HepG2 (cell line): ENCODE measurements at regions not wholly inside any gene's neighbourhood (a gene's known extent, or its start where the extent isn't known, plus 50 kb on each side); places are given as distances from the start of the nearest gene placed in this dataset.

Experiments used
- ATAC-seq: fragments of 200-7000 bp; cut with Tn5 transposase; 3 replicates; pipeline ENCODE4 v1.9.1; 2020; ENCODE audit warnings: mild to moderate bottlenecking, moderate library complexity
- BruUV-seq: library from RNA; stranded (reverse); fragments of 400-500 nt; replicated peaks from 2 replicates; lab custom pipeline; 2021; lab: Mats Ljungman, UMichigan
- CTCF ChIA-PET: fragments of 300-600 bp; formaldehyde crosslinking; extraction: SDS; loops from one replicate; lab custom pipeline; 2021; ENCODE audit warnings: low total read pairs, inconsistent platforms, low intra/inter-chr PET ratio; lab: Yijun Ruan, JAX
- POLR2A ChIA-PET: fragments of 350-600 bp; sonication (Branson Sonifier 250); formaldehyde crosslinking; loops from one replicate; lab custom pipeline; 2020; ENCODE audit warnings: antibody characterized with exemption, inconsistent platforms; lab: Yijun Ruan, JAX
- DNase-seq: peaks from one replicate; pipeline ENCODE4 v3.0.0-alpha.2; 2015; ENCODE audit warnings: low spot score
- FAIRE-seq: peaks from 3 replicates; lab custom pipeline; 2011; peaks lifted over from hg19 to GRCh38; lab: Jason Lieb, UNC
- H2AFZ ChIP-seq: one replicate; pipeline ENCODE4 v1.6.1; 2011; ENCODE audit warnings: low read length, inconsistent platforms
- H3K27ac ChIP-seq: fragments of 300-600 bp; 3 replicates; pipeline ENCODE4 v1.8.0; 2011; ENCODE audit warnings: mixed run types, mild to moderate bottlenecking, mixed read lengths, low read length, inconsistent platforms; ENCODE audit not compliant: insufficient read depth; ENCODE audit errors: extremely low read length
- H3K27me3 ChIP-seq, 2 experiments: fragments of 200-600 bp in 1 of 2; 2 replicates in 1 of 2; 3 replicates in 1 of 2; pipeline versions ENCODE4 v1.6.0 to v1.8.0; 2011; ENCODE audit warnings: low read length in 2 of 2, mild to moderate bottlenecking in 2 of 2, moderate library complexity in 2 of 2, inconsistent platforms in 1 of 2; ENCODE audit not compliant: insufficient read depth in 2 of 2, control insufficient read depth in 1 of 2
- H3K36me3 ChIP-seq, 2 experiments: fragments of 200-600 bp in 1 of 2; replicated peaks in 1 of 2; 2 replicates in 1 of 2; 3 replicates in 1 of 2; pipeline versions ENCODE4 v1.5.1 to v1.8.0; 2011; ENCODE audit warnings: low read length in 2 of 2, inconsistent platforms in 1 of 2; ENCODE audit not compliant: insufficient read depth in 2 of 2, control insufficient read depth in 1 of 2
- H3K4me1 ChIP-seq: 2 replicates; pipeline ENCODE4 v1.5.1; 2012; ENCODE audit warnings: low read length, inconsistent platforms; ENCODE audit not compliant: insufficient read depth
- H3K4me2 ChIP-seq: 2 replicates; pipeline ENCODE4 v1.6.0; 2011; ENCODE audit warnings: low read depth, low read length, inconsistent platforms
- H3K4me3 ChIP-seq, 3 experiments: fragments of 200-600 bp in 1 of 3; sonication (generic), shearing (Covaris generic) in 1 of 3; replicated peaks in 1 of 3; 2 replicates each; pipeline ENCODE4 v1.5.1; 2011 to 2016; ENCODE audit warnings: low read length in 3 of 3, inconsistent platforms in 2 of 3, low read depth in 2 of 3, mild to moderate bottlenecking in 2 of 3, control low read depth in 1 of 3, mixed read lengths in 1 of 3; ENCODE audit not compliant: insufficient read depth in 1 of 3
- H3K79me2 ChIP-seq: one replicate; pipeline ENCODE4 v1.6.1; 2011; ENCODE audit warnings: low read length, inconsistent platforms; ENCODE audit not compliant: insufficient read depth
- H3K9ac ChIP-seq: 2 replicates; pipeline ENCODE4 v1.6.0; 2011; ENCODE audit warnings: mild to moderate bottlenecking, low read depth, low read length, inconsistent platforms; ENCODE audit not compliant: insufficient read depth
- H3K9me3 ChIP-seq: 2 replicates; pipeline ENCODE4 v1.5.1; 2012; ENCODE audit warnings: mild to moderate bottlenecking, low read length
- H4K20me1 ChIP-seq: 2 replicates; pipeline ENCODE4 v1.6.0; 2011; ENCODE audit warnings: inconsistent platforms, mild to moderate bottlenecking, low read length, moderate library complexity; ENCODE audit not compliant: insufficient read depth
- MAFF ChIP-seq: IDR thresholded peaks from 2 replicates; pipeline ENCODE4 v1.6.1; 2011; ENCODE audit warnings: low read depth, low read length, improper control_type of control experiment
- MAFK ChIP-seq, 2 experiments: IDR thresholded peaks in 1 of 2; conservative IDR thresholded peaks in 1 of 2; 2 replicates each; pipeline ENCODE4 v1.6.1; 2011; ENCODE audit warnings: improper control_type of control experiment in 2 of 2, low read length in 2 of 2
- WGBS: methylation state at CpG from one replicate; pipeline ENCODE4 v1.1.6; 2017; ENCODE audit warnings: low lambda C conversion rate; 5-methylcytosine and 5-hydroxymethylcytosine counted together
- in situ Hi-C: cut with HindIII; loops from 2 replicates; pipeline ENCODE4 v1.10.0; 2017; ENCODE audit warnings: low pct_unique_long_range_greater_than_20kb; ENCODE audit not compliant: extremely low pct_ligation_motif_present
- intact Hi-C: fragments of 100-400 bp; cut with micrococcal nuclease; formaldehyde crosslinking; loops from one replicate; pipeline ENCODE4 v1.10.0; 2022; ENCODE audit not compliant: unreplicated experiment
- TF ChIP-seq, protein P1 (sequence below): sonication (generic); formaldehyde crosslinking; IDR thresholded peaks from 2 replicates; pipeline ENCODE4 v1.8.0; 2022; ENCODE audit warnings: mild to moderate bottlenecking, missing genetic modification reagents, borderline replicate concordance
- TF ChIP-seq, protein P2 (sequence below): sonication (generic); formaldehyde crosslinking; IDR thresholded peaks from 2 replicates; pipeline ENCODE4 v1.5.0; 2020; ENCODE audit warnings: missing genetic modification reagents

- ATAC-seq (no peak), FAIRE-seq (no peak), DNase-seq (no peak)
- ChIA-PET CTCF (no interaction called here), POLR2A (no interaction called here)
- H3K27me3 ChIP-seq = no peaks in the 10 kb centered on the region
- intact Hi-C loops = no loop called here
- no peaks in the 10 kb centered on the region for H3K9me3 ChIP-seq
- H3K4me2 ChIP-seq = no peak overlapping the region
- peak; percentile 88 for TF ChIP-seq MAFF
- TF ChIP-seq, protein P1, sequence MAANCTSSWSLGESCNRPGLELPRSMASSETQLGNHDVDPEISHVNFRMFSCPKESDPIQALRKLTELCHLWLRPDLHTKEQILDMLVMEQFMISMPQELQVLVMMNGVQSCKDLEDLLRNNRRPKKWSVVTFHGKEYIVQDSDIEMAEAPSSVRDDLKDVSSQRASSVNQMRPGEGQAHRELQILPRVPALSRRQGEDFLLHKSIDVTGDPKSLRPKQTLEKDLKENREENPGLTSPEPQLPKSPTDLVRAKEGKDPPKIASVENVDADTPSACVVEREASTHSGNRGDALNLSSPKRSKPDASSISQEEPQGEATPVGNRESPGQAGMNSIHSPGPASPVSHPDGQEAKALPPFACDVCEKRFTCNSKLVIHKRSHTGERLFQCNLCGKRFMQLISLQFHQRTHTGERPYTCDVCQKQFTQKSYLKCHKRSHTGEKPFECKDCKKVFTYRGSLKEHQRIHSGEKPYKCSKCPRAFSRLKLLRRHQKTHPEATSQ (CRISPR knock-in tag) = no peak
- TF ChIP-seq MAFK (conservative IDR thresholded peaks at IDR 0.05 in 1 of 2, IDR thresholded peaks at IDR 0.05 in 1 of 2; ENCODE audit: low read length in 2 of 2) = peak; percentile 88 to 92
- TF ChIP-seq, protein P2, sequence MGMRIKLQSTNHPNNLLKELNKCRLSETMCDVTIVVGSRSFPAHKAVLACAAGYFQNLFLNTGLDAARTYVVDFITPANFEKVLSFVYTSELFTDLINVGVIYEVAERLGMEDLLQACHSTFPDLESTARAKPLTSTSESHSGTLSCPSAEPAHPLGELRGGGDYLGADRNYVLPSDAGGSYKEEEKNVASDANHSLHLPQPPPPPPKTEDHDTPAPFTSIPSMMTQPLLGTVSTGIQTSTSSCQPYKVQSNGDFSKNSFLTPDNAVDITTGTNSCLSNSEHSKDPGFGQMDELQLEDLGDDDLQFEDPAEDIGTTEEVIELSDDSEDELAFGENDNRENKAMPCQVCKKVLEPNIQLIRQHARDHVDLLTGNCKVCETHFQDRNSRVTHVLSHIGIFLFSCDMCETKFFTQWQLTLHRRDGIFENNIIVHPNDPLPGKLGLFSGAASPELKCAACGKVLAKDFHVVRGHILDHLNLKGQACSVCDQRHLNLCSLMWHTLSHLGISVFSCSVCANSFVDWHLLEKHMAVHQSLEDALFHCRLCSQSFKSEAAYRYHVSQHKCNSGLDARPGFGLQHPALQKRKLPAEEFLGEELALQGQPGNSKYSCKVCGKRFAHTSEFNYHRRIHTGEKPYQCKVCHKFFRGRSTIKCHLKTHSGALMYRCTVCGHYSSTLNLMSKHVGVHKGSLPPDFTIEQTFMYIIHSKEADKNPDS (CRISPR knock-in tag) = no peak
- 79% methylated on average over 5 of the region's 5 CpGs for WGBS
- no peak overlapping the region for H3K27ac ChIP-seq
- H3K4me3 ChIP-seq = no peak overlapping the region
- H3K79me2 ChIP-seq = no peaks in the 10 kb centered on the region
- H3K4me1 ChIP-seq = no peaks in the 10 kb centered on the region
- H4K20me1 ChIP-seq = no peaks in the 10 kb centered on the region
- no TSS peak for BruUV-seq
- H3K36me3 ChIP-seq = no peaks in the 10 kb centered on the region
- H3K9ac ChIP-seq = no peak overlapping the region
- no peak overlapping the region for H2AFZ ChIP-seq
- in situ Hi-C loops = no loop called here
These were observed 223.4 kb upstream of the FOXQ1 start for GRCh38 chr6:1088492-1089001.
